Keratinocyte (primary cell): ENCODE measurements at regions not wholly inside any gene's neighbourhood (a gene's known extent, or its start where the extent isn't known, plus 50 kb on each side); places are given as distances from the start of the nearest gene placed in this dataset.
A peak's percentile ranks its signal among the peaks of the same experiment; 100 is the strongest.

Experiments used
- DNase-seq: peaks from one replicate; pipeline ENCODE4 v3.0.0-alpha.2; 2011; ENCODE audit warnings: low read depth, missing footprints, low spot score
- FAIRE-seq: peaks from 2 replicates; lab custom pipeline; 2011; peaks lifted over from hg19 to GRCh38; lab: Jason Lieb, UNC
- H2AFZ ChIP-seq: 2 replicates; pipeline ENCODE4 v1.6.0; 2012; ENCODE audit warnings: low read length, control low read depth, inconsistent platforms; ENCODE audit not compliant: control insufficient read depth
- H3K27ac ChIP-seq: 2 replicates; pipeline ENCODE4 v1.5.1; 2011; ENCODE audit warnings: low read length; ENCODE audit not compliant: control insufficient read depth, insufficient read depth
- H3K27me3 ChIP-seq: 3 replicates; pipeline ENCODE4 v1.6.0; 2011; ENCODE audit warnings: low read length; ENCODE audit not compliant: control insufficient read depth, insufficient read depth; ENCODE audit errors: extremely low read depth
- H3K36me3 ChIP-seq, 2 experiments: 2 replicates in 1 of 2; 3 replicates in 1 of 2; pipeline ENCODE4 v1.5.1; 2011; ENCODE audit warnings: low read length in 2 of 2, mild to moderate bottlenecking in 1 of 2; ENCODE audit not compliant: control insufficient read depth in 2 of 2, insufficient read depth in 2 of 2; ENCODE audit errors: extremely low read depth in 1 of 2
- H3K4me1 ChIP-seq: 3 replicates; pipeline ENCODE4 v1.5.1; 2011; ENCODE audit warnings: low read length; ENCODE audit not compliant: control insufficient read depth, insufficient read depth; ENCODE audit errors: extremely low read depth
- H3K4me2 ChIP-seq: 3 replicates; pipeline ENCODE4 v1.6.0; 2011; ENCODE audit warnings: low read depth, low read length; ENCODE audit not compliant: control insufficient read depth, insufficient read depth; ENCODE audit errors: extremely low read depth
- H3K4me3 ChIP-seq, 3 experiments: fragments of 200-600 bp in 1 of 3; sonication (generic) in 1 of 3; 2 replicates in 2 of 3; 3 replicates in 1 of 3; pipeline ENCODE4 v1.5.1; 2011 to 2016; ENCODE audit warnings: low read length in 3 of 3, mild to moderate bottlenecking in 3 of 3, control low read depth in 2 of 3, inconsistent platforms in 1 of 3, low read depth in 1 of 3, mixed read lengths in 1 of 3, mixed run types in 1 of 3, moderate library complexity in 1 of 3; ENCODE audit not compliant: control insufficient read depth in 2 of 3, insufficient read depth in 2 of 3; ENCODE audit errors: extremely low read depth in 1 of 3
- H3K79me2 ChIP-seq: 2 replicates; pipeline ENCODE4 v1.6.0; 2012; ENCODE audit warnings: low read length; ENCODE audit not compliant: control insufficient read depth, insufficient read depth
- H3K9ac ChIP-seq: 3 replicates; pipeline ENCODE4 v1.6.0; 2011; ENCODE audit warnings: low read length; ENCODE audit not compliant: control insufficient read depth, insufficient read depth; ENCODE audit errors: extremely low read depth
- H3K9me1 ChIP-seq: 3 replicates; pipeline ENCODE4 v1.6.0; 2011; ENCODE audit warnings: low read length; ENCODE audit not compliant: control insufficient read depth, insufficient read depth; ENCODE audit errors: extremely low read depth
- H3K9me3 ChIP-seq: 2 replicates; pipeline ENCODE4 v1.5.1; 2012; ENCODE audit warnings: low read depth, low read length; ENCODE audit not compliant: control insufficient read depth
- H4K20me1 ChIP-seq: 3 replicates; pipeline ENCODE4 v1.6.0; 2011; ENCODE audit warnings: low read length; ENCODE audit not compliant: control insufficient read depth, insufficient read depth; ENCODE audit errors: extremely low read depth
- CTCF ChIP-seq, 3 experiments: IDR thresholded peaks in 1 of 3; conservative IDR thresholded peaks in 1 of 3; optimal IDR thresholded peaks in 1 of 3; 2 replicates in 2 of 3; 3 replicates in 1 of 3; pipeline versions ENCODE3 to v1.5.1; 2011; ENCODE audit warnings: low read length in 3 of 3, mild to moderate bottlenecking in 3 of 3, moderate library complexity in 2 of 3, control low read depth in 1 of 3, inconsistent platforms in 1 of 3; ENCODE audit not compliant: insufficient read depth in 2 of 3; ENCODE audit errors: extremely low read depth in 1 of 3
- EZH2 ChIP-seq: IDR thresholded peaks from one replicate; pipeline ENCODE4 v1.6.1; 2012; ENCODE audit warnings: inconsistent platforms, mild to moderate bottlenecking, low read length, moderate library complexity
- dilution Hi-C: fragments of 300-500 bp; cut with MboI; formaldehyde crosslinking; loops from one replicate; pipeline ENCODE4 v1.7.0; 2020; ENCODE audit warnings: low sequenced_read_pairs; ENCODE audit not compliant: extremely low pct_ligation_motif_present

GRCh38 chr15:60152386-60152785 is 148.3 kb downstream of the FOXB1 start:
- FAIRE-seq (no peak), DNase-seq (no peak)
- Histone ChIP-seq H3K79me2 (no peaks in the 10 kb centered on the region), H3K27ac (no peak overlapping the region), H3K4me3 (no peak overlapping the region), H2AFZ (no peak overlapping the region), H3K27me3 (peaks cover 4% of the 10 kb centered on the region), H3K9ac (no peak overlapping the region), H3K9me3 (no peaks in the 10 kb centered on the region), H4K20me1 (no peaks in the 10 kb centered on the region), H3K36me3 (no peaks in the 10 kb centered on the region), H3K4me2 (no peak overlapping the region), H3K4me1 (peaks cover 10% of the 10 kb centered on the region), H3K9me1 (no peaks in the 10 kb centered on the region)
- no peak for TF ChIP-seq CTCF (optimal IDR thresholded peaks at IDR 0.05 in 1 of 3, IDR thresholded peaks at IDR 0.05 in 1 of 3, conservative IDR thresholded peaks at IDR 0.05 in 1 of 3; ENCODE audit: extremely low read depth in 1 of 3, insufficient read depth in 2 of 3, low read length in 3 of 3)
- dilution Hi-C loops, result no loop called here

- no peaks in the 10 kb centered on the region for H3K9me1 ChIP-seq
- H3K9me3 ChIP-seq, result no peaks in the 10 kb centered on the region
- no peak overlapping the region for H3K27ac ChIP-seq
- no peak overlapping the region for H2AFZ ChIP-seq
- no peaks in the 10 kb centered on the region for H3K79me2 ChIP-seq
- H4K20me1 ChIP-seq, result no peaks in the 10 kb centered on the region
- no peak overlapping the region for H3K4me3 ChIP-seq
- no peaks in the 10 kb centered on the region for H3K36me3 ChIP-seq
- H3K4me1 ChIP-seq, result peaks cover 10% of the 10 kb centered on the region
- no peak overlapping the region for H3K4me2 ChIP-seq
- no peak overlapping the region for H3K9ac ChIP-seq
- peak; percentile 52 for FAIRE-seq
- dilution Hi-C loops, result no loop called here
- no peak for DNase-seq
- no peak for TF ChIP-seq EZH2
- no peak for TF ChIP-seq CTCF (optimal IDR thresholded peaks at IDR 0.05 in 1 of 3, IDR thresholded peaks at IDR 0.05 in 1 of 3, conservative IDR thresholded peaks at IDR 0.05 in 1 of 3; ENCODE audit: extremely low read depth in 1 of 3, insufficient read depth in 2 of 3, low read length in 3 of 3)
- H3K27me3 ChIP-seq, result peaks cover 4% of the 10 kb centered on the region
Observed at GRCh38 chr15:60154764-60155325, 150.7 kb downstream of the FOXB1 start.
